ENCODE measurements at regions not wholly inside any gene's neighbourhood (a gene's known extent, or its start where the extent isn't known, plus 50 kb on each side); places are given as distances from the start of the nearest gene placed in this dataset.

GRCh38 chr18:24756385-24756784, 295.9 kb downstream of the HRH4 start:
- TF ChIP-seq GATA2 (IDR thresholded peaks at IDR 0.05; ENCODE audit: low read depth, low read length) (peak; percentile 41; the same call in 1 of the 2 replicates), GATA3 (IDR thresholded peaks at IDR 0.05; ENCODE audit: low read depth, low read length) (peak; percentile 70)
